Keratinocyte (primary cell): ENCODE measurements at regions not wholly inside any gene's neighbourhood (a gene's known extent, or its start where the extent isn't known, plus 50 kb on each side); places are given as distances from the start of the nearest gene placed in this dataset.

Source experiments
- DNase-seq: peaks from one replicate; pipeline ENCODE4 v3.0.0-alpha.2; 2011; ENCODE audit warnings: low read depth, missing footprints, low spot score
- FAIRE-seq: peaks from 2 replicates; lab custom pipeline; 2011; peaks lifted over from hg19 to GRCh38; lab: Jason Lieb, UNC
- H2AFZ ChIP-seq: 2 replicates; pipeline ENCODE4 v1.6.0; 2012; ENCODE audit warnings: low read length, control low read depth, inconsistent platforms; ENCODE audit not compliant: control insufficient read depth
- H3K27ac ChIP-seq: 2 replicates; pipeline ENCODE4 v1.5.1; 2011; ENCODE audit warnings: low read length; ENCODE audit not compliant: control insufficient read depth, insufficient read depth
- H3K27me3 ChIP-seq: 3 replicates; pipeline ENCODE4 v1.6.0; 2011; ENCODE audit warnings: low read length; ENCODE audit not compliant: control insufficient read depth, insufficient read depth; ENCODE audit errors: extremely low read depth
- H3K36me3 ChIP-seq, 2 experiments: 2 replicates in 1 of 2; 3 replicates in 1 of 2; pipeline ENCODE4 v1.5.1; 2011; ENCODE audit warnings: low read length in 2 of 2, mild to moderate bottlenecking in 1 of 2; ENCODE audit not compliant: control insufficient read depth in 2 of 2, insufficient read depth in 2 of 2; ENCODE audit errors: extremely low read depth in 1 of 2
- H3K4me1 ChIP-seq: 3 replicates; pipeline ENCODE4 v1.5.1; 2011; ENCODE audit warnings: low read length; ENCODE audit not compliant: control insufficient read depth, insufficient read depth; ENCODE audit errors: extremely low read depth
- H3K4me2 ChIP-seq: 3 replicates; pipeline ENCODE4 v1.6.0; 2011; ENCODE audit warnings: low read depth, low read length; ENCODE audit not compliant: control insufficient read depth, insufficient read depth; ENCODE audit errors: extremely low read depth
- H3K4me3 ChIP-seq, 3 experiments: fragments of 200-600 bp in 1 of 3; sonication (generic) in 1 of 3; 2 replicates in 2 of 3; 3 replicates in 1 of 3; pipeline ENCODE4 v1.5.1; 2011 to 2016; ENCODE audit warnings: low read length in 3 of 3, mild to moderate bottlenecking in 3 of 3, control low read depth in 2 of 3, inconsistent platforms in 1 of 3, low read depth in 1 of 3, mixed read lengths in 1 of 3, mixed run types in 1 of 3, moderate library complexity in 1 of 3; ENCODE audit not compliant: control insufficient read depth in 2 of 3, insufficient read depth in 2 of 3; ENCODE audit errors: extremely low read depth in 1 of 3
- H3K79me2 ChIP-seq: 2 replicates; pipeline ENCODE4 v1.6.0; 2012; ENCODE audit warnings: low read length; ENCODE audit not compliant: control insufficient read depth, insufficient read depth
- H3K9ac ChIP-seq: 3 replicates; pipeline ENCODE4 v1.6.0; 2011; ENCODE audit warnings: low read length; ENCODE audit not compliant: control insufficient read depth, insufficient read depth; ENCODE audit errors: extremely low read depth
- H3K9me1 ChIP-seq: 3 replicates; pipeline ENCODE4 v1.6.0; 2011; ENCODE audit warnings: low read length; ENCODE audit not compliant: control insufficient read depth, insufficient read depth; ENCODE audit errors: extremely low read depth
- H3K9me3 ChIP-seq: 2 replicates; pipeline ENCODE4 v1.5.1; 2012; ENCODE audit warnings: low read depth, low read length; ENCODE audit not compliant: control insufficient read depth
- H4K20me1 ChIP-seq: 3 replicates; pipeline ENCODE4 v1.6.0; 2011; ENCODE audit warnings: low read length; ENCODE audit not compliant: control insufficient read depth, insufficient read depth; ENCODE audit errors: extremely low read depth
- CTCF ChIP-seq, 3 experiments: IDR thresholded peaks in 1 of 3; conservative IDR thresholded peaks in 1 of 3; optimal IDR thresholded peaks in 1 of 3; 2 replicates in 2 of 3; 3 replicates in 1 of 3; pipeline versions ENCODE3 to v1.5.1; 2011; ENCODE audit warnings: low read length in 3 of 3, mild to moderate bottlenecking in 3 of 3, moderate library complexity in 2 of 3, control low read depth in 1 of 3, inconsistent platforms in 1 of 3; ENCODE audit not compliant: insufficient read depth in 2 of 3; ENCODE audit errors: extremely low read depth in 1 of 3
- EZH2 ChIP-seq: IDR thresholded peaks from one replicate; pipeline ENCODE4 v1.6.1; 2012; ENCODE audit warnings: inconsistent platforms, mild to moderate bottlenecking, low read length, moderate library complexity
- dilution Hi-C: fragments of 300-500 bp; cut with MboI; formaldehyde crosslinking; loops from one replicate; pipeline ENCODE4 v1.7.0; 2020; ENCODE audit warnings: low sequenced_read_pairs; ENCODE audit not compliant: extremely low pct_ligation_motif_present

- no peaks in the 10 kb centered on the region for H3K9me3 ChIP-seq
- H3K79me2 ChIP-seq, result no peaks in the 10 kb centered on the region
- FAIRE-seq (no peak), DNase-seq (no peak)
- H3K9me1 ChIP-seq, result no peaks in the 10 kb centered on the region
- H3K27ac ChIP-seq, result no peak overlapping the region
- no peak overlapping the region for H3K4me3 ChIP-seq
- TF ChIP-seq EZH2 (no peak), CTCF (optimal IDR thresholded peaks at IDR 0.05 in 1 of 3, IDR thresholded peaks at IDR 0.05 in 1 of 3, conservative IDR thresholded peaks at IDR 0.05 in 1 of 3; ENCODE audit: extremely low read depth in 1 of 3, insufficient read depth in 2 of 3, low read length in 3 of 3) (no peak)
- dilution Hi-C loops, result no loop called here
- no peak overlapping the region for H3K4me2 ChIP-seq
- no peak overlapping the region for H3K9ac ChIP-seq
- H3K27me3 ChIP-seq, result no peaks in the 10 kb centered on the region
- H4K20me1 ChIP-seq, result no peaks in the 10 kb centered on the region
- H3K4me1 ChIP-seq, result no peaks in the 10 kb centered on the region
- H2AFZ ChIP-seq, result no peak overlapping the region
- H3K36me3 ChIP-seq, result no peaks in the 10 kb centered on the region
Measured at GRCh38 chr1:193590102-193590501, 403.7 kb upstream of the B3GALT2 start.

- Histone ChIP-seq H3K4me2 (no peak overlapping the region), H3K9ac (no peak overlapping the region), H3K9me3 (no peaks in the 10 kb centered on the region), H3K27ac (no peak overlapping the region), H3K4me3 (no peak overlapping the region), H3K4me1 (no peaks in the 10 kb centered on the region), H3K27me3 (no peaks in the 10 kb centered on the region), H3K36me3 (no peaks in the 10 kb centered on the region), H4K20me1 (no peaks in the 10 kb centered on the region), H2AFZ (no peak overlapping the region), H3K79me2 (no peaks in the 10 kb centered on the region), H3K9me1 (no peaks in the 10 kb centered on the region)
- TF ChIP-seq CTCF (optimal IDR thresholded peaks at IDR 0.05 in 1 of 3, IDR thresholded peaks at IDR 0.05 in 1 of 3, conservative IDR thresholded peaks at IDR 0.05 in 1 of 3; ENCODE audit: extremely low read depth in 1 of 3, insufficient read depth in 2 of 3, low read length in 3 of 3) (no peak), EZH2 (no peak)
- no peak for DNase-seq
- dilution Hi-C loops, result no loop called here
- FAIRE-seq, result no peak
Measured at GRCh38 chr1:193589597-193590040, 403.2 kb upstream of the B3GALT2 start.
